ENCODE measurements at regions not wholly inside any gene's neighbourhood (a gene's known extent, or its start where the extent isn't known, plus 50 kb on each side); places are given as distances from the start of the nearest gene placed in this dataset.

GRCh38 chr6:134848076-134848475 is 101.8 kb downstream of the ALDH8A1 start:
- TF ChIP-seq, protein P1, sequence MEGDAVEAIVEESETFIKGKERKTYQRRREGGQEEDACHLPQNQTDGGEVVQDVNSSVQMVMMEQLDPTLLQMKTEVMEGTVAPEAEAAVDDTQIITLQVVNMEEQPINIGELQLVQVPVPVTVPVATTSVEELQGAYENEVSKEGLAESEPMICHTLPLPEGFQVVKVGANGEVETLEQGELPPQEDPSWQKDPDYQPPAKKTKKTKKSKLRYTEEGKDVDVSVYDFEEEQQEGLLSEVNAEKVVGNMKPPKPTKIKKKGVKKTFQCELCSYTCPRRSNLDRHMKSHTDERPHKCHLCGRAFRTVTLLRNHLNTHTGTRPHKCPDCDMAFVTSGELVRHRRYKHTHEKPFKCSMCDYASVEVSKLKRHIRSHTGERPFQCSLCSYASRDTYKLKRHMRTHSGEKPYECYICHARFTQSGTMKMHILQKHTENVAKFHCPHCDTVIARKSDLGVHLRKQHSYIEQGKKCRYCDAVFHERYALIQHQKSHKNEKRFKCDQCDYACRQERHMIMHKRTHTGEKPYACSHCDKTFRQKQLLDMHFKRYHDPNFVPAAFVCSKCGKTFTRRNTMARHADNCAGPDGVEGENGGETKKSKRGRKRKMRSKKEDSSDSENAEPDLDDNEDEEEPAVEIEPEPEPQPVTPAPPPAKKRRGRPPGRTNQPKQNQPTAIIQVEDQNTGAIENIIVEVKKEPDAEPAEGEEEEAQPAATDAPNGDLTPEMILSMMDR (conservative IDR thresholded peaks at IDR 0.05), result no peak
- TF ChIP-seq ZFX (IDR thresholded peaks at IDR 0.05), result no peak
